GM10248 (cell line): ENCODE measurements at regions not wholly inside any gene's neighbourhood (a gene's known extent, or its start where the extent isn't known, plus 50 kb on each side); places are given as distances from the start of the nearest gene placed in this dataset.
"Not testable (repeated sequence)": the region's sequence is repeated elsewhere in the genome, so short reads cannot be mapped to it uniquely, and the experiment has no call there.

Source experiments
- CTCF ChIA-PET: fragments of 300-600 bp; sonication (Branson Sonifier 250); formaldehyde crosslinking; extraction: SDS; loops from one replicate; lab custom pipeline; 2021; ENCODE audit warnings: antibody characterized with exemption; lab: Yijun Ruan, JAX
- POLR2A ChIA-PET: fragments of 350-650 bp; sonication (Branson Sonifier 250); formaldehyde crosslinking; extraction: SDS; loops from one replicate; lab custom pipeline; 2020; ENCODE audit warnings: antibody characterized with exemption; lab: Yijun Ruan, JAX
- DNase-seq: peaks from one replicate; pipeline ENCODE4 v3.0.0; 2012; ENCODE audit errors: extremely low spot score
- CTCF ChIP-seq: IDR thresholded peaks from 2 replicates; pipeline ENCODE4 v1.5.1; 2012; ENCODE audit warnings: mild to moderate bottlenecking, low read depth; ENCODE audit errors: extremely low read depth, missing control alignments, control extremely low read depth

GRCh38 chrY:20042993-20043392 is 298.5 kb upstream of the KDM5D start:
- CTCF ChIA-PET = no interaction called here
- no peak for TF ChIP-seq CTCF
- no peak for DNase-seq
- POLR2A ChIA-PET = no interaction called here

GRCh38 chrY:20025676-20026075 is 281.1 kb upstream of the KDM5D start:
- CTCF ChIA-PET = no interaction called here

GRCh38 chrY:19993410-19993809 is 248.9 kb upstream of the KDM5D start:
- POLR2A ChIA-PET, DNase-seq, CTCF ChIA-PET: not testable (repeated sequence)

More at GRCh38 chrY:20025676-20026075, 281.1 kb upstream of the KDM5D start:
- POLR2A ChIA-PET = no interaction called here
- no peak for TF ChIP-seq CTCF
- DNase-seq = no peak

GRCh38 chrY:19973012-19973411 is 228.5 kb upstream of the KDM5D start:
- ChIA-PET CTCF (no interaction called here), POLR2A (no interaction called here)
- no peak for DNase-seq
- no peak for TF ChIP-seq CTCF

GRCh38 chrY:19947702-19948101 is 203.2 kb upstream of the KDM5D start:
- DNase-seq = no peak
- TF ChIP-seq CTCF = no peak
- CTCF ChIA-PET = no interaction called here
- POLR2A ChIA-PET = no interaction called here

- DNase-seq = no peak
- no peak for TF ChIP-seq CTCF
- ChIA-PET CTCF (no interaction called here), POLR2A (no interaction called here)
Measured at GRCh38 chrY:19899011-19899410, 154.5 kb upstream of the KDM5D start.

DNA sequence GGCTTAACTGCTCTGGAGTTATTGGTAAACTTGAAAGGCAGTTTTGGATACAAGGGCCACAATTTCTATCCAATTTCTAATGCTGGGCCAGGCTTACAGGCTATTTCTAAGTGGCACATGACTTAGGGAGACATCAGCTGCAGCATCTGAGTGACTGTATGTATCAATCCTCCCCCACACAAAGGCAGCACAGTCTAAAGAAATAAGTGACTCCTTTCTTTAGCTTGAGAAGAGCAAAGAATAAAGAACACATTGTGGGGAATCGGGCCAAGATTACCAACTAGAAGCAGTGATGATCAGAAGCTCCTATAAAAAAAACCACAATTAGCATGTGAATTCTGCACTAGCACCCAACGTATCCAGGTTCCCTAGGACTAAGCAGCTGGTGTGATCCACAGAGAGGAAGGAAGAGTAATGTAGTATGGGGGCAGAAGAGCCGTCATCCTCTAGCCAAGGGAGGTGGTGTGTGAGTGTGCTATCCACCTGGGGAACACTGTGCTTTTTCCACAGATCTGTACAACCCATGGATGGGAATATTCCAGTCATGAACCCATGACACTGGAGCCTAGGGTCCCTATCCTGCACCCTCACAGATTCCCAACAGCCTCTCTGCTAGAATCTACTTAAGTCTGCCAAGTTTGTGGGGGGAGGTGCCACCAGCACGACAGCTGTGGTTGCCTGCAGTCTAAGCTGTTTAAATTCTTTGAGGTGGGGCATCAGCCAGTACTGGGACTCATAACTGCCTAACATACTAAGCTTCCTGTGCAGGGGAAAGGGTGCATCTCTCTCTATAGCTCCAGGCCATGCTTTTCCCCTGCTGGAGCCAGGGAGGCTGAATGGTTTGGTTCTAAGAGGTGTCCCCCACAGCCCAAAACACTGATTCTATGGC is 147.8 kb upstream of the KDM5D start:
- DNase-seq = no peak
- TF ChIP-seq CTCF = no peak
- ChIA-PET CTCF (no interaction called here), POLR2A (no interaction called here)
